ENCODE measurements at regions not wholly inside any gene's neighbourhood (a gene's known extent, or its start where the extent isn't known, plus 50 kb on each side); places are given as distances from the start of the nearest gene placed in this dataset.

GRCh38 chr21:15531986-15532385 is 197.8 kb upstream of the USP25 start:
- TF ChIP-seq NR2F6 (IDR thresholded peaks at IDR 0.05) (no peak), NR2F6 (CRISPR knock-in tag; IDR thresholded peaks at IDR 0.05) (no peak), EZH2 (conservative IDR thresholded peaks at IDR 0.05; ENCODE audit: low read depth, low read length) (no peak), ZNF335 (CRISPR knock-in tag; IDR thresholded peaks at IDR 0.05) (no peak), CREB1 (IDR thresholded peaks at IDR 0.05) (no peak), CREB1 (CRISPR knock-in tag; IDR thresholded peaks at IDR 0.05) (no peak)
